HK-2 (cell line): ENCODE measurements at regions not wholly inside any gene's neighbourhood (a gene's known extent, or its start where the extent isn't known, plus 50 kb on each side); places are given as distances from the start of the nearest gene placed in this dataset.

Source experiments
- DNase-seq: peaks from one replicate; pipeline ENCODE4 v3.0.0-alpha.2; 2018; ENCODE audit not compliant: unreplicated experiment

DNA sequence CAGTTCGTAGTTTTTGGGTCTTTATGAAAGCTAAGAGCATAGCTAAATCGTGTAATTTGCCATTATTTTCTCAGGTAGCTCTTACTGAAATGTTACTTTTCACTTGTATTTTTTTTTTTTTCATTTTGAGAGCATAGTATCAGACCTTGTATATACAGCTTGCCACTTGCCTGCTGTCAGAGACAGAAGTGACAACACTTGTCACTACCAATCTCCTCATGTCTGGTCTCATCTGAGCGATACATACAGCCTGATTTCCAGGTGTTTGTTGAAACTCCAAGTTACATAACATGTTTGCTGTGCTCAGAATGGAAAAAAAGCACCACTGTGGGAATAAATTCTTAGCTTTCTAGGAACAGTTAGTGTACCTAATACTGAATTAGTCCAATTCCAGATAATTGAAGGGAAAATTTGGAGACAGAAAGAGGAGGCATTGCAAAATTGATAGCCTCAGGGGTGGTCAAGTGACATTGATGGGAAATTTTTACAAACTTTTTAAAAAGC lies 621.4 kb upstream of the PKN2 start:
- DNase-seq: no peak

- DNase-seq: no peak
Observed at GRCh38 chr1:88063605-88064004, 620.5 kb upstream of the PKN2 start.

DNA sequence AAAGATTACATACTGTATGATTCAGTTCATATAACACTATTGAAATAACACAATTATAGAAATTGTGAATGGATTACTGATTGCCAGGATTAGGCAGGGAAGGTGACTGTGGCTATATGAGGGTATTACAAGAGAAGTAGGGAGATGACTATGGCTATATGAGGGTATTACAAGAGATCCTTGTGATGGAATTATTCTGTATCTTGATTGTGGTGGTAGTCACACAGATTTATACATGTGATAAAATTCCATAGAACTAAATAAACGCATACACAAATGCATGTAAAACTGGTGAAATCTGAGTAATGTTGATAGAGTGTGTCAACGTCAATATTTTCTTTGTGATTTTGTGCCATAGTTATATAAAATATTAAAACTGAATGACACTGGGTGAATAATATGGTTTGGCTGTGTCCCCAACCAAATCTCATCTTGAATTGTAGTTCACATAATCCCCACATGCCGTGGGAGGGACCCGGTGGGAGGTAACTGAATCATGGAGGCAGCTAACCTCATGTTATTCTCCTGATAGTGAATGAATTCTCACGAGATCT lies 615.6 kb upstream of the PKN2 start:
- no peak for DNase-seq

DNA sequence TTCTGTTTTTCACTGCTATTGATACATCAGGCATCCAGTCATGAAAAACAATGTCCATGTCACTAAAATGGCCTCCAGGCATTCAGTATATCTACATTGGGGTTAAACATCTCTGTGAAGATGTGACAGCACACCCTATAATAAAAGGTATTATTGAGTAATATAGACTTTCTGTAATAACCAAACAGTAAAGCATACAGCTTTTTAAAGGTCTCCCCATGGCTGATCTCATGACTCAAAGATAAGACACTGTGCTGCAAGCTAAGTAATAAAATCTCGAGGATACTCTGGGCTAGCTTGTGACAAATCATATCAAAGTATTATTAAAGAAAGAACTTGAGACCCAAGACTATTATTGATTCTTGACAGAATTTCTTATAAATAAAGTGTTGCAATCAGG lies 613.1 kb upstream of the PKN2 start:
- no peak for DNase-seq

- no peak for DNase-seq
Observed at GRCh38 chr1:88074661-88075060, 609.4 kb upstream of the PKN2 start.

DNA sequence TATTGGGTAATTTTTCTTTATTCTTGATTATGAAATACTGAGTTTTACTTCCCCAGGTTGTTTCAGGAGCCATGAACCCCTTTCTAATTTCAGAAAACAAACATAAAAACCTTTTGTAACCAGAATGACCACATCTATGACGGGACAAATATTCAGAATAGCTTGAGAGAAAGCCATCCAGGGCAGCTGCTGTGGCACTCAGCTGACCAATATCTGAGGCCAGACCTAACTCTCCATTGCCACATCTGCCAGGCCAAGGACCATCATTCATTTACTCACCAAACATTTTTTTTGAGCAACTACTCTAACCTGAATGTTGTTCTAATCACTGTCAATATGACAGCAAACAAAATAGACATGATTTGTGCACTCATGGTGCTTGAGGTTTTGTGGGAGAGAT lies 608.3 kb upstream of the PKN2 start:
- DNase-seq: no peak

- no peak for DNase-seq
Observed at GRCh38 chr1:88079036-88079435, 605.0 kb upstream of the PKN2 start.

- no peak for DNase-seq
Observed at GRCh38 chr1:88080875-88081274, 603.2 kb upstream of the PKN2 start.

DNA sequence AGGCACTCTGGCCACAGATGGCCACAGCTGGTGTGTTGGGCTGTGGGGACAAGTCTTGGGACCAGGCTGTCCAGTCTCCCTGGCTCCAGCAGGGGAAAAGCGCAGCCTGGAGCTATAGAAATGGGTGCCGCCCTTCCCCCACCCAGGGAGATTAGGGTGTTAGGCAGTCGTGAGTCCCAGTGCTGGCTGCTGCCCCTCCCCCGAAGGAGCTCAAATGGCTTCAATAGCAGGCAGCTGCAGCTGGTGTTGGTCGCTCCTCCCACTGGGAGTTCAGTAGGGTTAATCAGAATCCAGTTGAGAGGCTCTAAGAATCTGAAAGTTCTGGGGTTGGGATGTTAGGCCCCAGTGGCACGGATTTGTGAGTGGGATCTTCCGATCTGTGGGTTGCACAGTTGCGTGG lies 595.6 kb upstream of the PKN2 start:
- DNase-seq: no peak

DNA sequence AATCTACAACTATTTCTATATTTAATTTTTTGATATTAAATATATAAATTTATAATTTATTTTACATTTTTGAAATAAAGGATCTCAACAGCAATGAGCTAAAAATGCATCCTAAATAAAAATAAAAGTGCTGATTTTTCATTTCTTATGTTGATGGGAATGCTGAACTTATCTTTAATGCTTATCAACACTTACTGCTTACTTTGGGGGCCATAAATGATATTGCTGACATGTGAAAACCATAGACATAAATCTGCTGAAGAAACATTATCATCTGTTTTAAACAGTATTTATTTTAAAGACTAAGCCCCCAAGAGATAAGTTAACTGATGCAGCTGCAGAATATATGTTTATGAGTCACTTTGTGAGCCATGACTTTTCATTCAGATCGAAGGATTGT lies 594.1 kb upstream of the PKN2 start:
- no peak for DNase-seq

- DNase-seq: no peak
Observed at GRCh38 chr1:88098881-88099280, 585.2 kb upstream of the PKN2 start.

- DNase-seq: no peak
Observed at GRCh38 chr1:88101041-88101440, 583.0 kb upstream of the PKN2 start.

DNA sequence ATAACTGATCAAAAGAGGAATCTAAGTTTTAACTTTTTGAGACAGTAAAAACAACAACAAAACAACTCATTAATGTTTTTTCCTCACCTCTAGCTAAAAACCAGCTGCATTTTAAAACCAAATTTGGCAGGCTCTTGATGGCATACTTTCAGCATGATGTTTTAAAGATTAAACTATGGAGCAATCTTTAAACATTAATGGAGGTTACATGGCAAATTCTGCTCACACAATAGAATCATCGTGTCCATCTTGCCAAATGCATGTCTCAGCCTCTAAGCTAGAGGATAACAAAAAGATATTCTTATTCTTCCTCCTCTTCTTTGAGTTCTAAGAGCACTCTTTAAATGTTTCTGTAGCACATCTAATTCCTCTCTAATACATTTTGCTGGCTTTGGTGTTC lies 579.8 kb upstream of the PKN2 start:
- no peak for DNase-seq

DNA sequence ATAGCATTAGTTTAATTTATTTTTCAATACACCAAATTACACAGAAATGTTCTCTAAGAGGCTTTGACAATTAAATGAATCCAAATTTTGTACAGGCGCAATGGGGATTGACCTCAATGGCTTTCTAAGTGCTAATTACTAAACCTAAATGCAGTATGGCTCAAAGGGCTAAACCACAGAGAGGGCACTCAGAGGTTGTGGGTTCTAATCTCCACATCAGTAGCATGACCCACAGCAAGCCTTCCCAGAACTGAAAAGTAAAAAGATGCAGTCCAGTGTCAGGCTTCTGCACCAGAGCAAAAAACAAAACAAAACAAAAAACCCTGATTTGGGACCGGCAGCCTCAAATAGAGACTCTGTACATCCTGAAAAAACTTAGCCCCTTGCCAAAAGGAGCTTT lies 579.2 kb upstream of the PKN2 start:
- DNase-seq: no peak

GRCh38 chr1:88111816-88112215 lies 572.3 kb upstream of the PKN2 start:
- DNase-seq: no peak

DNA sequence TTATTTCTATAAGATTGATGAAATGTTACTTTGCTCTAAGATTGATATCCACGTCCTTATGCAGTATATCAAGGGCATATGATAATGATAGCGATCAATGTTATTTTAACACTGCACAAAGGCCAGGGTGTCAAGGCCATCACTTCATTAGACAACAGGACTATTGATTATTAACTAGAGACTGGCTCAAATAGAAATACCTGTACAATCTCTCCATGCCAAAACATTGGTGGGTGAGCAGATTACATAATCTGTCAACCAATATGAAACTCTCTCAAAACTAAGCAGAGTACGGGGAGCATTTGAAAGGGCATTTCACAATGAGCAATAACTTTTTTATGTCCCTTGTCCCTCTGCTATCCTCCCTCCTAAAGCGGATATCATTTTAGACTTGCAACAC lies 566.5 kb upstream of the PKN2 start:
- DNase-seq: no peak

GRCh38 chr1:88118176-88118845 lies 565.8 kb upstream of the PKN2 start:
- DNase-seq: no peak

DNA sequence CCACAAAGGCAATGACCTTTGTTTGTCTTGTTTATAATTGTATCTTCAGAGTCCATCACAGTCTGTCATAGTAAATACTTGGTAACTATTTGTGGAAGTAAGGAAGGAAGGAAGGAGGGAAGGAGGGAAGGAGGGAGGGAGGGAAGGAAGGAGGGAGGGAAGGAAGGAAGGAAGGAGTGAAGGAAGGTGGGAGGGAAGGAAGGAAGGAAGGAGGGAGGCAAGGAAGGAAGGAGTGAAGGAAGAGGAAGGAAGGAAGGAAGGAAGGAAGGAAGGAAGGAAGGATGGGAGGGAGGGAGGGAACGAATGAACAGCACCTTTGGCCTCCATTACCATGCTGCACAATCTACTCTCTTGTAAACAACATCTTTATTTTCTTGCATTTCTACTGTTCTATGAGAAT lies 559.5 kb upstream of the PKN2 start:
- no peak for DNase-seq

DNA sequence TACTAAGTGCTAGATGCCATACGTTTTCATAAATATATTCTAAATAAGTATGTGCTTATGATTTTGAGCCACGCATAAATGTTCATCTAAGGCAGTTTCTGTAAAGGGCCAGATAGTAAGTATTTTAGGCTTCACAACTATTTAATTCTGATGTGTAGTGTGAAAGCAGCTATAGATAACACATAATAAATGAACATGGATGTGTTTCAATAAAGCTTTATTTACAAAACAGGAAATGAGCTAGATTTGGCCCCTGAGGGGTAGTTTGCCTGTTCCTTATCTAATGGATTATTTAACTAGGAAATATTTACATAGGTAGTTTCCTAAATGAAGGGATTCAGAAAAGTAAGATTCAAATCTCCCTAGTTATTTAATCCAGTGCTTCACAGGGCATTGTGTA lies 557.6 kb upstream of the PKN2 start:
- DNase-seq: no peak

DNA sequence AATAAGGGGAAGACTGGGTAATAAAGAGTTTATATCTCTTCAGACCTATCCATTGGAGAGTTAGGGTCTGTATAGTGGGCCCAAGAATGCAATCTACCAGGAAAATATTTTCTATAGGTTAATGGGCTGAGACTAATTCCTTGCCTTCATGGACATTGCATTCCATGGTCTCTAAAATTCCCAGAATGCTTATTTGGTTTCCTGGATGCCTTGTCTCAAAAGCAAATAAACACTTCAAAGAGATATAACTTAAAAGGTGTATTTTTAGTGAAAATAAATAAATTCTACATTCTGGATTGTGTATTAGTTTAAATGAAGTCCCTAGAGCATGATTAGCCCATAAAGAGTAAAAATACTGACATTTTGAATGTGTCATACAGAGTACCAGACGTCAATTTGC lies 550.1 kb upstream of the PKN2 start:
- DNase-seq: no peak

- DNase-seq: no peak
Observed at GRCh38 chr1:88134983-88135921, 548.8 kb upstream of the PKN2 start.

DNA sequence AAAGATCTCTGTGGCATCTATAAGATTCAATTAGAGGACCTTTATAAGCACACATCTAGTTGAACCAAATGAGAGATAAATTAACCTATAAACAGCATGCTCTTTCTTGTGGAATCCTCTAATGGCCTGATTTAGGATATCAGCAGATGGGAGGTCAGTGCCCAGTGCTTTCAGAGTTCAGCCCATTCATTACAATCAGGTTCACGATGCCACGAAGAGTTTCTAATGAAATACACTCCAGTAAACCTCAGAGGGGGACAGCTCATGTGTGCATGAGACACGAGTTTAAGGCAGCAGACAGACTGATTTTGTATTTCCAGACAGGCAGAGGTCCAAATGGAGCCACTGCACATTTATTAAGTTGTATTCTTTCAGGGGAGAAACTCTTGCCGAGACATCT lies 544.4 kb upstream of the PKN2 start:
- no peak for DNase-seq

DNA sequence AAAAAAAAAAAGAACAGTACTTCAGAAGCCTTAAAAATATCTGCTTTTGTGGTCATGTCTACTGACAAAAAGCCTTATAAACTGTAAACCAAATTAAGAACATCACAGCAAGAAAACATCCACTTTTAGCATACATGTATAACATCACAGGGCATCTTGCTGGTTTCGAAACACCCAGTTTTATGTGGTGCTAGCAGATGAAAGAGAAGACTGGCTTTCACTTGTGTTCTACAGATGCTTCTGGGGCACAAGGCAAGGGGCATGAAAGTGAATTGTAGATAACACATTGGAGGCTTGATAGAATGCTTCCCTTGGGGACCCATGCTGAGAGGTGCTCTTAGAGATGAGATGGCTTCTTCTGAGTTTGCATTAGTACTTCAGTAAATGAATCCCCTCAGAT lies 543.7 kb upstream of the PKN2 start:
- no peak for DNase-seq
